MM.1S (cell line): ENCODE measurements at regions not wholly inside any gene's neighbourhood (a gene's known extent, or its start where the extent isn't known, plus 50 kb on each side); places are given as distances from the start of the nearest gene placed in this dataset.

Source experiments
- DNase-seq: peaks from one replicate; pipeline ENCODE4 v3.0.0-alpha.2; 2015
- H2AFZ ChIP-seq: fragments of 300-600 bp; sonication (generic); 2 replicates; pipeline ENCODE4 v1.6.0; 2016; ENCODE audit warnings: antibody characterized with exemption, low read length
- H3F3A ChIP-seq: fragments of 300-600 bp; sonication (generic); 2 replicates; pipeline ENCODE4 v1.6.1; 2016; ENCODE audit warnings: mild to moderate bottlenecking, antibody characterized with exemption, low read length, moderate library complexity, mixed read lengths; ENCODE audit not compliant: insufficient read depth
- H3K27ac ChIP-seq: fragments of 300-600 bp; sonication (generic); 2 replicates; pipeline ENCODE4 v1.5.1; 2016; ENCODE audit warnings: mild to moderate bottlenecking, low read length
- H3K27me3 ChIP-seq: fragments of 300-600 bp; sonication (generic); replicated peaks from 2 replicates; pipeline ENCODE4 v1.6.0; 2016; ENCODE audit warnings: low read length; ENCODE audit not compliant: insufficient read depth
- H3K36me3 ChIP-seq: fragments of 300-600 bp; sonication (generic); replicated peaks from 2 replicates; pipeline ENCODE4 v1.6.1; 2016; ENCODE audit warnings: mild to moderate bottlenecking, low read length, mixed read lengths; ENCODE audit not compliant: insufficient read depth
- H3K4me1 ChIP-seq: fragments of 300-600 bp; sonication (generic); 2 replicates; pipeline ENCODE4 v1.6.1; 2016; ENCODE audit warnings: low read length, mixed read lengths
- H3K4me2 ChIP-seq: fragments of 300-600 bp; sonication (generic); 2 replicates; pipeline ENCODE4 v1.6.0; 2016; ENCODE audit warnings: low read depth, low read length
- H3K4me3 ChIP-seq: fragments of 300-600 bp; sonication (generic); 2 replicates; pipeline ENCODE4 v1.5.1; 2016; ENCODE audit warnings: low read length, mixed read lengths
- H3K79me2 ChIP-seq: fragments of 300-600 bp; sonication (generic); 2 replicates; pipeline ENCODE4 v1.6.1; 2016; ENCODE audit warnings: mixed run types, low read length, mixed read lengths
- H3K9ac ChIP-seq: fragments of 300-600 bp; sonication (generic); 2 replicates; pipeline ENCODE4 v1.6.1; 2016; ENCODE audit warnings: low read length, mixed read lengths
- H3K9me2 ChIP-seq: fragments of 300-600 bp; sonication (generic); replicated peaks from 2 replicates; pipeline ENCODE4 v1.6.1; 2016; ENCODE audit warnings: mild to moderate bottlenecking, low read length, mixed read lengths; ENCODE audit not compliant: insufficient read depth
- H3K9me3 ChIP-seq: fragments of 300-600 bp; sonication (generic); replicated peaks from 2 replicates; pipeline ENCODE4 v1.6.1; 2016; ENCODE audit warnings: mild to moderate bottlenecking, low read length, mixed read lengths; ENCODE audit not compliant: insufficient read depth
- H4K20me1 ChIP-seq: fragments of 300-600 bp; sonication (generic); 2 replicates; pipeline ENCODE4 v1.6.1; 2016; ENCODE audit warnings: mild to moderate bottlenecking, low read length, moderate library complexity, mixed read lengths; ENCODE audit not compliant: insufficient read depth
- EZH2 ChIP-seq: fragments of 300-600 bp; sonication (generic); optimal IDR thresholded peaks from 2 replicates; pipeline ENCODE3; 2017; ENCODE audit warnings: low read depth, mild to moderate bottlenecking, antibody characterized with exemption, low read length, mixed read lengths
- EZH2phosphoT487 ChIP-seq: fragments of 300-600 bp; sonication (generic); IDR thresholded peaks from 2 replicates; pipeline ENCODE4 v1.6.1; 2018; ENCODE audit warnings: antibody characterized with exemption, low read length
- TF ChIP-seq, protein P1 (sequence below): fragments of 300-600 bp; sonication (generic); IDR thresholded peaks from 2 replicates; pipeline ENCODE4 v1.5.1; 2016; ENCODE audit warnings: antibody characterized with exemption, low read length, mixed read lengths

DNA sequence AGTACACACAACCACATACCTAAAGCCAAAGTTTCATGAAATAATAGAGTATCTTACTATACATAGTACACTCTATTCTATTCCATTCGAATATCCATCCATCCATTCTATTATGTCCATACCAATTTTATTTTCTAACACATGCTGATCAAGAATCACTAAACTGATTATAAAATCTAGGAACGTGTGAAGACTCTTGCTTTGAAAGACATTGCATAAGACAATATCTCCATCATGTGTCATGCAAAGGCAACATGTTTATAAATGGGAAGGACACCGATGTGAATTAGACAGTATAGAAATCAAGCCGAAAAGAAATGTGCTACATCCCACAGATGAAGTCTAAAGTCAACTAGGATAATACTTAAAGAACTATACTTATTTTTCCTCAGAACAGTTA lies 1561.5 kb upstream of the TENM4 start:
- Histone ChIP-seq H3F3A (no peaks in the 10 kb centered on the region), H3K4me2 (no peak overlapping the region), H3K27ac (no peak overlapping the region), H3K27me3 (no peaks in the 10 kb centered on the region), H3K9me3 (no peaks in the 10 kb centered on the region), H3K9ac (no peak overlapping the region), H3K4me3 (no peak overlapping the region), H3K9me2 (no peaks in the 10 kb centered on the region), H3K36me3 (no peaks in the 10 kb centered on the region), H3K79me2 (no peaks in the 10 kb centered on the region), H2AFZ (no peak overlapping the region), H4K20me1 (no peaks in the 10 kb centered on the region), H3K4me1 (no peaks in the 10 kb centered on the region)
- no peak for TF ChIP-seq EZH2phosphoT487
- no peak for DNase-seq

- Histone ChIP-seq H3K9ac (no peak overlapping the region), H3K27me3 (no peaks in the 10 kb centered on the region), H3K4me1 (no peaks in the 10 kb centered on the region), H3F3A (no peaks in the 10 kb centered on the region), H4K20me1 (no peaks in the 10 kb centered on the region), H3K27ac (no peak overlapping the region), H3K4me2 (no peak overlapping the region), H3K79me2 (no peaks in the 10 kb centered on the region), H3K9me3 (no peaks in the 10 kb centered on the region), H3K36me3 (no peaks in the 10 kb centered on the region), H2AFZ (no peak overlapping the region), H3K9me2 (no peaks in the 10 kb centered on the region), H3K4me3 (no peak overlapping the region)
- no peak for DNase-seq
- TF ChIP-seq, protein P1, sequence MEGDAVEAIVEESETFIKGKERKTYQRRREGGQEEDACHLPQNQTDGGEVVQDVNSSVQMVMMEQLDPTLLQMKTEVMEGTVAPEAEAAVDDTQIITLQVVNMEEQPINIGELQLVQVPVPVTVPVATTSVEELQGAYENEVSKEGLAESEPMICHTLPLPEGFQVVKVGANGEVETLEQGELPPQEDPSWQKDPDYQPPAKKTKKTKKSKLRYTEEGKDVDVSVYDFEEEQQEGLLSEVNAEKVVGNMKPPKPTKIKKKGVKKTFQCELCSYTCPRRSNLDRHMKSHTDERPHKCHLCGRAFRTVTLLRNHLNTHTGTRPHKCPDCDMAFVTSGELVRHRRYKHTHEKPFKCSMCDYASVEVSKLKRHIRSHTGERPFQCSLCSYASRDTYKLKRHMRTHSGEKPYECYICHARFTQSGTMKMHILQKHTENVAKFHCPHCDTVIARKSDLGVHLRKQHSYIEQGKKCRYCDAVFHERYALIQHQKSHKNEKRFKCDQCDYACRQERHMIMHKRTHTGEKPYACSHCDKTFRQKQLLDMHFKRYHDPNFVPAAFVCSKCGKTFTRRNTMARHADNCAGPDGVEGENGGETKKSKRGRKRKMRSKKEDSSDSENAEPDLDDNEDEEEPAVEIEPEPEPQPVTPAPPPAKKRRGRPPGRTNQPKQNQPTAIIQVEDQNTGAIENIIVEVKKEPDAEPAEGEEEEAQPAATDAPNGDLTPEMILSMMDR = no peak
- no peak for TF ChIP-seq EZH2
- no peak for TF ChIP-seq EZH2phosphoT487
Measured at GRCh38 chr11:81000735-81001134, 1559.9 kb upstream of the TENM4 start.

DNA sequence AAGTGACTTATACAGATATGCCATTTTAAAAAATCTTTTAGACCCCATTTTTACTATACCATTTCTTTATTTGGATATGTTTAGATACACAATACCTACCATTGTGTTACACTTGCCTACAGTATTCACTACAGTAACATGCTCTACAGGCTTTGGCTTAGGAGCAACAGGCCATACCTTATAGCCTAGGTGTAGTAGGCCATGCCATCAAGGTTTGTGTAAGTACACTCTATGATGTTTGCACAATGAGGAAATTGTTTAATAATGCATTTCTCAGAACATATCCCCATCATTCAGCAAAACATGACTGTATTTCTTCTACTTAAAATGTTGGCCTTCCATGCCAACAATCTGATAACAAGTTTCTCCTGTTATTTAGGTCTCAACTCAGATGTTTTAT lies 1559.5 kb upstream of the TENM4 start:
- no peaks in the 10 kb centered on the region for H3K4me1 ChIP-seq
- DNase-seq = no peak
- no peak overlapping the region for H2AFZ ChIP-seq
- no peaks in the 10 kb centered on the region for H3F3A ChIP-seq
- H3K9me2 ChIP-seq = no peaks in the 10 kb centered on the region
- no peak overlapping the region for H3K9ac ChIP-seq
- no peaks in the 10 kb centered on the region for H3K27me3 ChIP-seq
- H3K9me3 ChIP-seq = no peaks in the 10 kb centered on the region
- no peak for TF ChIP-seq EZH2
- no peak for TF ChIP-seq EZH2phosphoT487
- TF ChIP-seq, protein P1 = no peak
- H3K79me2 ChIP-seq = no peaks in the 10 kb centered on the region
- no peak overlapping the region for H3K27ac ChIP-seq
- no peak overlapping the region for H3K4me3 ChIP-seq
- H3K36me3 ChIP-seq = no peaks in the 10 kb centered on the region
- H3K4me2 ChIP-seq = no peak overlapping the region
- H4K20me1 ChIP-seq = no peaks in the 10 kb centered on the region

DNA sequence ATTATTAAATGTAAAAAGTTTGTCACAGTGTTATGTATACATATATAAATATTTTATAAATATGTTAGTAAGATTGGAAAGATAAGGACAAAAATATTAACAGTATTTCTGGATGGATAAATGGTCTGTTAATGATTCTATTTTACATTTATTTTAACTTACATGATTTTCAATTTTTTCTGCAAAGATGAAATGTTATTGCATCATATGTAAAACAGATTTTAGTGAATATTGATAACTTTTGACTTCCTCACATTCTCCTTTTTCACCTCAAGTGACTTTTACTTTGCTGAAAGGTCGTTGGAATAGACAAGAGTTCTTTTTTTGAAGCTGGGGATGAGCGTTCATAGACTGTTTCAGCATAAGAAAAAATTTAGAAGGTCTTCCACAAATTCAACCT lies 1554.7 kb upstream of the TENM4 start:
- Histone ChIP-seq H3K4me3 (no peak overlapping the region), H3K27ac (no peak overlapping the region), H3F3A (no peaks in the 10 kb centered on the region), H3K9ac (no peak overlapping the region), H3K79me2 (no peaks in the 10 kb centered on the region), H3K27me3 (no peaks in the 10 kb centered on the region), H3K4me2 (no peak overlapping the region), H3K36me3 (no peaks in the 10 kb centered on the region), H2AFZ (no peak overlapping the region), H3K9me3 (no peaks in the 10 kb centered on the region), H3K9me2 (no peaks in the 10 kb centered on the region; the same call in 1 of the 2 replicates), H4K20me1 (no peaks in the 10 kb centered on the region), H3K4me1 (no peaks in the 10 kb centered on the region)
- no peak for DNase-seq
- TF ChIP-seq, protein P1 = no peak
- TF ChIP-seq EZH2phosphoT487 = no peak
- TF ChIP-seq EZH2 = no peak
